Hepatocyte (in vitro differentiated cells): ENCODE measurements at regions not wholly inside any gene's neighbourhood (a gene's known extent, or its start where the extent isn't known, plus 50 kb on each side); places are given as distances from the start of the nearest gene placed in this dataset.

Experiments
- DNase-seq: peaks from one replicate; pipeline ENCODE4 v3.0.0-alpha.2; 2016; ENCODE audit warnings: low spot score
- H2AFZ ChIP-seq: fragments of 200-600 bp; sonication (generic); 2 replicates; pipeline ENCODE4 v1.6.0; 2016; ENCODE audit warnings: antibody characterized with exemption, mild to moderate bottlenecking
- H3K27ac ChIP-seq: fragments of 200-600 bp; sonication (generic); 2 replicates; pipeline ENCODE4 v1.5.1; 2016; ENCODE audit warnings: mild to moderate bottlenecking
- H3K27me3 ChIP-seq: fragments of 200-600 bp; sonication (generic); 2 replicates; pipeline ENCODE4 v1.6.1; 2016
- H3K36me3 ChIP-seq: fragments of 200-600 bp; sonication (generic); replicated peaks from 2 replicates; pipeline ENCODE4 v1.5.1; 2016; ENCODE audit warnings: low read depth; ENCODE audit not compliant: insufficient read depth
- H3K4me1 ChIP-seq: fragments of 200-600 bp; sonication (generic); 2 replicates; pipeline ENCODE4 v1.5.1; 2016; ENCODE audit warnings: mild to moderate bottlenecking, moderate library complexity; ENCODE audit not compliant: insufficient read depth
- H3K4me2 ChIP-seq: fragments of 200-600 bp; sonication (generic); 2 replicates; pipeline ENCODE4 v1.6.0; 2016
- H3K4me3 ChIP-seq: fragments of 200-600 bp; sonication (generic); 2 replicates; pipeline ENCODE4 v1.5.1; 2016; ENCODE audit warnings: mild to moderate bottlenecking
- H3K79me2 ChIP-seq: fragments of 200-600 bp; sonication (generic); 2 replicates; pipeline ENCODE4 v1.6.0; 2017; ENCODE audit warnings: mild to moderate bottlenecking
- H3K9me2 ChIP-seq: fragments of 200-600 bp; sonication (generic); replicated peaks from 2 replicates; pipeline ENCODE4 v1.6.0; 2017; ENCODE audit warnings: mild to moderate bottlenecking; ENCODE audit not compliant: insufficient read depth
- H3K9me3 ChIP-seq: fragments of 200-600 bp; sonication (generic); 2 replicates; pipeline ENCODE4 v1.5.1; 2016; ENCODE audit warnings: low read depth, mild to moderate bottlenecking
- H4K20me1 ChIP-seq: fragments of 200-600 bp; sonication (generic); 2 replicates; pipeline ENCODE4 v1.6.0; 2016; ENCODE audit warnings: mild to moderate bottlenecking; ENCODE audit not compliant: insufficient read depth, poor library complexity, severe bottlenecking
- EZH2 ChIP-seq: fragments of 200-600 bp; sonication (generic); IDR thresholded peaks from 2 replicates; pipeline ENCODE4 v1.6.1; 2016; ENCODE audit warnings: antibody characterized with exemption, mild to moderate bottlenecking, borderline replicate concordance
- EZH2phosphoT487 ChIP-seq: fragments of 200-600 bp; sonication (generic); IDR thresholded peaks from one replicate; pipeline ENCODE4 v1.6.1; 2018; ENCODE audit warnings: antibody characterized with exemption, mild to moderate bottlenecking, low read depth, moderate library complexity; ENCODE audit not compliant: unreplicated experiment, severe bottlenecking
- WGBS: methylation state at CpG from one replicate; pipeline ENCODE4 v1.1.6; 2016; ENCODE audit warnings: low lambda C conversion rate; ENCODE audit errors: missing lambda C conversion rate; 5-methylcytosine and 5-hydroxymethylcytosine counted together
- TF ChIP-seq, protein P1 (sequence below): fragments of 200-600 bp; sonication (generic); IDR thresholded peaks from 2 replicates; pipeline ENCODE4 v1.5.1; 2016; ENCODE audit warnings: antibody characterized with exemption, mild to moderate bottlenecking; ENCODE audit not compliant: poor library complexity

DNA sequence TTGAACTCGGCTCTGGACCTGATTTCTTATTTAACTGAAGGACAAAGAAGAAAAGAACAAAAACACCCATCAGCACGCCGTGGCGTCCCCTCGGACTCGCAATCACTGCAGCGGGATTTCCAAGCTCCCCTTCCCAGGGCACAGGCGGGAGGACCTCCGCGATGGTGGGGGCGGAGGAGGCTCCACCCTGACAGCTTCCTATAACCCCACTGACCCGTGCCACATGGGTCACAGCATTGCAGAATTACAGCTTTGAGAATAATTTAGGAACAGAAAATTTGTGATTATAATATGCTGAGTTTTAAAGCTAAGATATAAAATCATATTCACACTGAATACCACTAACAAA lies 129.7 kb upstream of the SEC61G start:
- Histone ChIP-seq H3K27me3 (peaks cover 11% of the 10 kb centered on the region), H3K9me2 (no peaks in the 10 kb centered on the region), H3K9me3 (no peaks in the 10 kb centered on the region), H4K20me1 (no peaks in the 10 kb centered on the region), H3K27ac (no peak overlapping the region), H3K4me2 (peak overlapping the region; percentile 86), H3K79me2 (no peaks in the 10 kb centered on the region), H3K4me3 (peak overlapping the region; percentile 11), H3K36me3 (no peaks in the 10 kb centered on the region), H3K4me1 (no peaks in the 10 kb centered on the region), H2AFZ (peak overlapping the region; percentile 59)
- TF ChIP-seq EZH2 = no peak
- TF ChIP-seq EZH2phosphoT487 = no peak
- TF ChIP-seq, protein P1, sequence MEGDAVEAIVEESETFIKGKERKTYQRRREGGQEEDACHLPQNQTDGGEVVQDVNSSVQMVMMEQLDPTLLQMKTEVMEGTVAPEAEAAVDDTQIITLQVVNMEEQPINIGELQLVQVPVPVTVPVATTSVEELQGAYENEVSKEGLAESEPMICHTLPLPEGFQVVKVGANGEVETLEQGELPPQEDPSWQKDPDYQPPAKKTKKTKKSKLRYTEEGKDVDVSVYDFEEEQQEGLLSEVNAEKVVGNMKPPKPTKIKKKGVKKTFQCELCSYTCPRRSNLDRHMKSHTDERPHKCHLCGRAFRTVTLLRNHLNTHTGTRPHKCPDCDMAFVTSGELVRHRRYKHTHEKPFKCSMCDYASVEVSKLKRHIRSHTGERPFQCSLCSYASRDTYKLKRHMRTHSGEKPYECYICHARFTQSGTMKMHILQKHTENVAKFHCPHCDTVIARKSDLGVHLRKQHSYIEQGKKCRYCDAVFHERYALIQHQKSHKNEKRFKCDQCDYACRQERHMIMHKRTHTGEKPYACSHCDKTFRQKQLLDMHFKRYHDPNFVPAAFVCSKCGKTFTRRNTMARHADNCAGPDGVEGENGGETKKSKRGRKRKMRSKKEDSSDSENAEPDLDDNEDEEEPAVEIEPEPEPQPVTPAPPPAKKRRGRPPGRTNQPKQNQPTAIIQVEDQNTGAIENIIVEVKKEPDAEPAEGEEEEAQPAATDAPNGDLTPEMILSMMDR = no peak
- WGBS = 22% methylated on average over 12 of the region's 12 CpGs
- DNase-seq = no peak

DNA sequence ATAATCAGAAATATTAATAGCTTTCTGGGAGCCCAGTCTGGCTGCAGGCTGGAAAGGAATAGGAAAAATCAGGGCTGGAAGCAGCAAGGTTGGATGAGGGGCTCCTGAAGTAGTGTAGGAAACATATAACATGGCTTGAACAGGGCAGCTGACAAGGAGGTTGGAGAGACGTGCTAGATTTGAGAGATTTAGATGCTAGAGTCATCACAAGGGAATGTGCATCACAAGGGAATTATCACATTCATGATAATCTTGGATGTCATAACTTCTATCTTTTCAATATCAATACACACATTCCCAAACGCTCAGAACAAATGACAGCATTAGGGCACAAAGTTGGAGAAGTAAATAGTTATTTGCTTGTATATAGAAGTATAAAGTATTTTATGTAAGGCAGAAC lies 120.9 kb upstream of the EGFR start:
- Histone ChIP-seq H3K36me3 (no peaks in the 10 kb centered on the region), H3K4me1 (no peaks in the 10 kb centered on the region), H3K27ac (no peak overlapping the region), H3K9me2 (no peaks in the 10 kb centered on the region), H2AFZ (no peak overlapping the region), H3K9me3 (no peaks in the 10 kb centered on the region), H4K20me1 (no peaks in the 10 kb centered on the region), H3K4me2 (no peak overlapping the region), H3K4me3 (no peak overlapping the region), H3K79me2 (no peaks in the 10 kb centered on the region), H3K27me3 (no peaks in the 10 kb centered on the region)
- no peak for TF ChIP-seq EZH2
- no peak for TF ChIP-seq EZH2phosphoT487
- TF ChIP-seq, protein P1 = no peak
- DNase-seq = no peak
- 62% methylated on average over 2 of the region's 2 CpGs for WGBS

DNA sequence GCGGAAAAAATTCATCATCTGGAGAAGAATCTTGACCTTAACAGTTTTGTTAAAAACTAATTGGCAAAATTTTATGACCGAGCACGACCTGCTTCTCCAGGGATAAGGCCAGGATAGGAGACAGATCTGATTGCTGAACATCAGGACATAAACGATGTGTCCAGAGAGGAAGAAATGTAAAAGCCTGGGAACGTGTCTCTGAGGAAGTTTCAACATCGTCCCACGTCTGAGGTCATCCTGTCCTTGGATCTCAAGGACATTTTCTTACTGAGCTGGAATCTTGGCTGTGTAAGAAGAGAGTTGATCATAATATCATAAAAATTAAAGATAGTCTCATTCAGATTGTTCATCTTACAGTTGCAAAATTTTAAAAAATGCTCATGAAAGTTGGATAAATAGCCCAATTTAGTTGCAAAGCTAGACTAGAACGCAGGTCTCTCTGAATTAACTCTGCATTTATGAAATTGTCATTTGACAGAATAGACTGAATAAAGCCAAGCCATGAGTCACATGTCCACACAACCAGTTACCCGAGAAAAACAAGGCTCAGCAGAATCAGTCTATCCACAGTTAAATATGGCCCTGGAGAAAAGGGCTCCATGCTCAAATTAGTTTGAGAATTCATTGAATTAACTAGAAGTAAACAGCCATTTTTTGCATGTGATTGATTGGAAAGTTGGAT lies 120.0 kb upstream of the EGFR start:
- WGBS = 86% methylated on average over 9 of the region's 9 CpGs
- Histone ChIP-seq H2AFZ (no peak overlapping the region), H3K9me3 (no peaks in the 10 kb centered on the region), H3K27ac (no peak overlapping the region), H4K20me1 (no peaks in the 10 kb centered on the region), H3K9me2 (no peaks in the 10 kb centered on the region), H3K4me3 (no peak overlapping the region), H3K4me1 (no peaks in the 10 kb centered on the region), H3K79me2 (no peaks in the 10 kb centered on the region), H3K4me2 (no peak overlapping the region), H3K27me3 (no peaks in the 10 kb centered on the region), H3K36me3 (no peaks in the 10 kb centered on the region)
- TF ChIP-seq EZH2phosphoT487 = no peak
- TF ChIP-seq, protein P1 = no peak
- TF ChIP-seq EZH2 = no peak
- no peak for DNase-seq
